Activated CD4-positive, alpha-beta memory T cell treated with anti-CD3 and anti-CD28 coated beads, Interleukin-2, amount 10 ng/mL, durations not matched to agents 7 days and 5 days (primary cell): ENCODE measurements at regions not wholly inside any gene's neighbourhood (a gene's known extent, or its start where the extent isn't known, plus 50 kb on each side); places are given as distances from the start of the nearest gene placed in this dataset.

Experiments used
- CTCF ChIA-PET: fragments of 350-600 bp; sonication (Branson Sonifier 250); formaldehyde crosslinking; loops from one replicate; lab custom pipeline; 2021; ENCODE audit warnings: antibody characterized with exemption, inconsistent platforms; lab: Charles Lee
- POLR2A ChIA-PET: fragments of 350-600 bp; sonication (Branson Sonifier 250); formaldehyde crosslinking; loops from one replicate; lab custom pipeline; 2021; ENCODE audit warnings: antibody characterized with exemption; lab: Charles Lee
- DNase-seq: peaks from one replicate; pipeline ENCODE4 v3.0.0-alpha.2; 2020
- H3K27ac Mint-ChIP-seq: one replicate; pipeline ENCODE4 v1.8.0; 2021; ENCODE audit warnings: mild to moderate bottlenecking, mixed read lengths
- H3K27me3 Mint-ChIP-seq: one replicate; pipeline ENCODE4 v1.8.0; 2021; ENCODE audit warnings: mixed read lengths
- H3K36me3 Mint-ChIP-seq: one replicate; pipeline ENCODE4 v1.8.0; 2021; ENCODE audit warnings: low read depth, mixed read lengths
- H3K4me1 Mint-ChIP-seq: one replicate; pipeline ENCODE4 v1.8.0; 2021; ENCODE audit warnings: mixed read lengths
- H3K4me3 Mint-ChIP-seq: one replicate; pipeline ENCODE4 v1.8.0; 2021; ENCODE audit warnings: mild to moderate bottlenecking, mixed read lengths
- H3K9me3 Mint-ChIP-seq: one replicate; pipeline ENCODE4 v1.8.0; 2021; ENCODE audit warnings: mixed read lengths

- Mint-ChIP-seq H3K27me3 (no peaks in the 10 kb centered on the region), H3K4me3 (no peak overlapping the region)
These were observed 78.2 kb upstream of the F3 start for GRCh38 chr1:94619731-94620130.

DNA sequence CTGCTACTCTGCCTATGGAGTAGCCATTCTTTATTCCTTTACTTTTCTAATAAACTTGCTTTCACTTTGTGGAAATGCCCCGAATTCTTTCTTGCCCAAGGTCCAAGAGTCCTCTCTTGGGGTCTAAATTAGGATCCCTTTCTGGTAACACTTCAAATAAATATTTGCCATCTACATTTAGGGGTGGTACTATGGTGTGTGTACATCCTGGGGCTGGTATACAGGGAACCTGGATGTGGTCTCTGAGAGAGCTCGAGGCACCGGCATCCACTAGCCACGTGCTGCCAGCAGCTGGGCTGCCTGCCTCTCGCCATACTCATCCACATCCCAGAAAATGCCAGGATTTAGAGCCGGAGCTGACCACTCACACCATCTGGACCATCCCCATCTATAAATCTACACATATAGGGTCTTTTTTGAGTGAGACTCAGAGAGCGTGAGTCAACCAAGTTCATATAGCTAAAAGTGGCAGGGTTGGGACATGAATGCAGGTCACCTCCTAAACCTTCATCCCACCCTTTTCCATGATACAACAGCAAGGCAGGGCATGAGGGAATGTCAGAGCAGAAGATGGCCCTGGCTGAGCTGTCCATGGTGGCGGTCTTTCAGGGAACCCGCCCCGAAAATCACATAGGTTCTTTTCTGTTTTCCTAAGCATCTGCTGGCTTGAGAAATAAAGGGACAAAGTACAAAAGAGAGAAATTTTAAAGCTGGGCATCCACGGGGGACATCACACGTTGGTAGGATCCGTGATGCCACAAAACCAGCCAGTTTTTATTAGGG, 76.6 kb upstream of the F3 start:
- H3K4me3 Mint-ChIP-seq: no peak overlapping the region

More at GRCh38 chr1:94619731-94620130, 78.2 kb upstream of the F3 start:
- H3K4me1 Mint-ChIP-seq: peaks cover 4% of the 10 kb centered on the region
- H3K9me3 Mint-ChIP-seq: peaks cover 6% of the 10 kb centered on the region
- no peaks in the 10 kb centered on the region for H3K36me3 Mint-ChIP-seq
- ChIA-PET POLR2A (no interaction called here), CTCF (no interaction called here)
- no peak for DNase-seq
- no peak overlapping the region for H3K27ac Mint-ChIP-seq

DNA sequence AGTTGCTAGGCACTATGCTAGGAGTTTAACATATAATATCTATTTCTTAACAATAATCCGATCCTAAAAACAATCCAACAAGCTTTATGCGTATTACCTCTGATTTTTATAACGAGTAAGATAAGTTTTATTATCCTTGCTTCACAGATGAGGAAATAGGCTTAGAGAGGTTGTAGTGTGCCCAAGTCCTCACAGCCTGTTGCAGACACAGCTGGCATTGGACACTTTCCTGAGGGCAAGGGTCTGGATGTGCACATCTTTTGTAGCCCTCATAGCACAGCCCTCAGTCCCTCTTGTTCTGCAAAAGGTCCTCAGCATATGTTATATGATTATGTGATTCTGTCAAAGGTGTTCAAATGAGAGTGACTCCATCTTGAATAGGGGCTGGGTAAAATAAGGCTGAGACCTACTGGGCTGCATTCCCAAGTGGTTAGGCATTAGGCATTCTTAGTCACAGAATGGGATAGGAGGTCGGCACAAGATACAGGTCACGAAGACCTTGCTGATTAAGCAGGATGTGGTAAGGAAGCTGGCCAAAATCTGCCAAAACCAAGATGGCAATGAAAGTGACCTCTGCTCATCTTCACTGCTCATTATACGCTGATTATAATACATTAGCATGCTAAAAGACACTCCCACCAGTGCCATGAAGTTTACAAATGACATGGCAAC, 75.7 kb upstream of the F3 start:
- DNase-seq: no peak
- CTCF ChIA-PET: no interaction called here
- POLR2A ChIA-PET: no interaction called here
- Mint-ChIP-seq H3K27ac (no peak overlapping the region), H3K36me3 (no peaks in the 10 kb centered on the region), H3K27me3 (no peaks in the 10 kb centered on the region), H3K4me1 (peaks cover 7% of the 10 kb centered on the region), H3K4me3 (no peak overlapping the region), H3K9me3 (peaks cover 6% of the 10 kb centered on the region)

More for the DNA sequence above, 76.6 kb upstream of the F3 start:
- ChIA-PET CTCF (no interaction called here), POLR2A (no interaction called here)
- no peaks in the 10 kb centered on the region for H3K36me3 Mint-ChIP-seq
- no peak for DNase-seq
- H3K4me1 Mint-ChIP-seq: peaks cover 5% of the 10 kb centered on the region
- no peak overlapping the region for H3K27ac Mint-ChIP-seq
- peaks cover 6% of the 10 kb centered on the region for H3K9me3 Mint-ChIP-seq
- H3K27me3 Mint-ChIP-seq: no peaks in the 10 kb centered on the region

DNA sequence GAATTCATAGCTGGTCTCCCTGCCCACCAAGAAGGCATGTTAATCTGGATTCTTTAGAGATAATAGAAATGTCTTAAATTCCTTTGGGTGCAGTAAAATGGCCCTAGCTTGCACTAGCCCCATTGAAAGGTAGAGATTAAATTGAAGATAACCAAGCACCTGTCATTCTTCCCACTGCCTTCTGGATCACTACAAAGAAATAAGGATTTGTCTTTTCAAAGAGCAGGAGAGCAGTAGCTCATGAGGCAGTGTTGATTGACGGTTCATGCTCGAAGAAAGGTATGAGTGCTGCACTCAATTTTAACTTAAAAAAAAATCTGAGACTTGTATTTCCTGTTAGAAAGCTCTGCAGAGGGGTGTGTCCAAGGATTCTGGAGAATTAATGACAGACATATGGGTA, 74.9 kb upstream of the F3 start:
- no peak for DNase-seq
- peaks cover 6% of the 10 kb centered on the region for H3K9me3 Mint-ChIP-seq
- H3K4me1 Mint-ChIP-seq: peaks cover 7% of the 10 kb centered on the region
- POLR2A ChIA-PET: no interaction called here
- H3K27me3 Mint-ChIP-seq: no peaks in the 10 kb centered on the region
- CTCF ChIA-PET: no interaction called here
- no peaks in the 10 kb centered on the region for H3K36me3 Mint-ChIP-seq
- H3K4me3 Mint-ChIP-seq: no peak overlapping the region
- H3K27ac Mint-ChIP-seq: no peak overlapping the region

- DNase-seq: no peak
- Mint-ChIP-seq H3K27me3 (peaks cover 3% of the 10 kb centered on the region), H3K9me3 (peaks cover 6% of the 10 kb centered on the region), H3K36me3 (no peaks in the 10 kb centered on the region), H3K4me3 (no peak overlapping the region), H3K4me1 (peaks cover 7% of the 10 kb centered on the region), H3K27ac (no peak overlapping the region)
- POLR2A ChIA-PET: no interaction called here
- CTCF ChIA-PET: no interaction called here
These were observed 73.4 kb upstream of the F3 start for GRCh38 chr1:94614996-94615395.

DNA sequence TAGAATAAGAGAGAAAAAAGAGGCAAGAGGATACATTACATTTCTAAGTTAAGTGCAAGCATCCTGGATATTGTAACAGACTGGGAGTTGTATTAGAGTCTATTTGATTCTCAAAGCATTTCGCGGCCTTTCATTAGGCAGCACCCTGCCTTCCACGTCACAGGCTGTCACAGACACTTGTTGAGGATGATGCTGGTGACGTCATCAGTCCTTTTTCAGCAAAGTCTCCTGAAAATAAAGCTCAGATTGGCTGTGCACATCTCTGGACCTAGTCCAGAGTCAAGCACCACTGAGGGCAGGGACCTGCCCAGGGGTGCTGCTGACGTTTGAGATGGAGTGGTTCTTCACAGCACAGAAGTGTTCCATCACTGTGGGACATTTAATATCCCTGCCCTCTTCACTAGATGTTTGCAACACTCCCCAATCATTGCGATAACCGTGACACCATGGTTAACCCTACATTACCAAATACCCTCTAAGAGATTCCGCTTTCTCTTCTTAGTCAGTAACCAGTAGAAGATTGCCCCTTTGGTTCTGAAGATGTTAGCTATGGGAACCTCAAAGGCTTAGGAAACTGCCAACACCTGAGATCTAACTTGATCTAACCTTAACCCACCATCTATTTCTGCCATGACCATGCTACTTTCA, 72.7 kb upstream of the F3 start:
- H3K27me3 Mint-ChIP-seq: peaks cover 3% of the 10 kb centered on the region
- no peak overlapping the region for H3K4me3 Mint-ChIP-seq
- H3K27ac Mint-ChIP-seq: no peak overlapping the region
- H3K4me1 Mint-ChIP-seq: peaks cover 7% of the 10 kb centered on the region
- no peaks in the 10 kb centered on the region for H3K36me3 Mint-ChIP-seq
- CTCF ChIA-PET: no interaction called here
- peaks cover 6% of the 10 kb centered on the region for H3K9me3 Mint-ChIP-seq
- no peak for DNase-seq
- POLR2A ChIA-PET: no interaction called here

GRCh38 chr1:94612525-94613204, 71.1 kb upstream of the F3 start:
- no peak for DNase-seq
- Mint-ChIP-seq H3K36me3 (no peaks in the 10 kb centered on the region), H3K27ac (no peak overlapping the region), H3K9me3 (no peaks in the 10 kb centered on the region), H3K4me3 (no peak overlapping the region), H3K27me3 (peaks cover 3% of the 10 kb centered on the region), H3K4me1 (peaks cover 7% of the 10 kb centered on the region)
- ChIA-PET CTCF (no interaction called here), POLR2A (no interaction called here)

DNA sequence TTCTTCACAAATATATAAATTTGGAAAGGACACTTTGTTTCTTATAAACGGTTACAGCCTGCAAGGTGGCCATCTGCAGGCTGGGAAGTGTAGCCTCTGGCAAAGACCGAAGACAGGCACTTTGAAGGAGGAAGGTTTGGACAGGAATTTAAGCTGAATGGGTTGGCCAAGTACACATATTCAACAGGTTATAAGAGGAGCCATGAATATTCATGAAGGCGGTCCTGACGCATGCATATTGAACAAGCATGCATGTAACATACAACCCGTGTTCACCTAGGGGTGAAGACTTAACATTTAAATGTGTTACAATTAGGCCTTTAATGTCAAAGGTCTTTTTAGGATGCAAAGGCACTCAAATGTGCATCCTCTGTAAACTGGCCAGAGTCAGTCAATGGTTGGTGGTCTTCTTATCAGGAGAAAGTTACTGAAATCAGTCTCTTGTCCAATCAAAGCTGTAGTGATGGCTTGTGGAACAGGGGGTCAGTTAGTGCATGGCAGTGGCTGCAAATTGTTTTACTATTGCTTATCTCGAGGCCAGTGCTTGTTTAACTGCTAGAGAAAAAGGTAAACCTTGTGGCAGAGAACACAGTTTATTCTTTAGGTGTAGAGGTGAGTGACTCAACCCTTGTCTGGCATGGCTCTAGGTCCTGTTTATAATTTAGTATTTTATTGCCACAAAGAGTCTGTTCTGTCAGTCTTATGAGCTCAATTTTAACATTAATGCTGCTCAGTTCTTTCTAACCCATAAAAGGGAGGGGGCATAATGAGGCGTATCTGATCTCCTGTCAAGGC, 70.3 kb upstream of the F3 start:
- no peak overlapping the region for H3K27ac Mint-ChIP-seq
- ChIA-PET POLR2A (no interaction called here), CTCF (no interaction called here)
- H3K27me3 Mint-ChIP-seq: peaks cover 3% of the 10 kb centered on the region
- no peak for DNase-seq
- H3K4me3 Mint-ChIP-seq: no peak overlapping the region
- no peaks in the 10 kb centered on the region for H3K36me3 Mint-ChIP-seq
- H3K9me3 Mint-ChIP-seq: no peaks in the 10 kb centered on the region
- peaks cover 7% of the 10 kb centered on the region for H3K4me1 Mint-ChIP-seq

DNA sequence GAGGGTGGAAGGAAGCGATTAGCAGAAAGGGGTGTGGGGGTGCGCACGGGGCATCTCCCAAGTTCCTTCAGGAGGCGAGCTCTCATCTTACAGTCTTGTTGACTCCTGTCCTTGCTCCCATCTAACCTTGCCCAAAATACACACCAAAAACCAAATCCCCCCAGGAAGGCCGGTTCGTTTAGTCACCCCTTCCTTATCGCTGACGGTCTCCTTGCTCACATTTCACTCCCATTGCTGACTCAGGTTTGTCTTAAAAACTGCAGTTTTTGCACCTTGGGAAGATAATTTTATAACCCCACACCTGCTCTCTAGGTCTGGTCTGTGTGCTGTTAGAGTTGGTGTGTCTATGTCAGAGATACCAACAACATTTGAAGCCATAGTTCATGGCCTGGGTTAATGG, 68.1 kb upstream of the F3 start:
- no peak overlapping the region for H3K27ac Mint-ChIP-seq
- H3K36me3 Mint-ChIP-seq: no peaks in the 10 kb centered on the region
- ChIA-PET CTCF (no interaction called here), POLR2A (no interaction called here)
- no peak overlapping the region for H3K4me3 Mint-ChIP-seq
- no peak for DNase-seq
- H3K27me3 Mint-ChIP-seq: peaks cover 4% of the 10 kb centered on the region
- H3K4me1 Mint-ChIP-seq: peaks cover 2% of the 10 kb centered on the region
- no peaks in the 10 kb centered on the region for H3K9me3 Mint-ChIP-seq

GRCh38 chr1:94608852-94609530, 67.4 kb upstream of the F3 start:
- no peak for DNase-seq
- CTCF ChIA-PET: no interaction called here
- Mint-ChIP-seq H3K4me3 (no peak overlapping the region), H3K27me3 (peaks cover 5% of the 10 kb centered on the region), H3K4me1 (peaks cover 2% of the 10 kb centered on the region), H3K27ac (no peak overlapping the region), H3K36me3 (no peaks in the 10 kb centered on the region), H3K9me3 (no peaks in the 10 kb centered on the region)
- POLR2A ChIA-PET: no interaction called here

DNA sequence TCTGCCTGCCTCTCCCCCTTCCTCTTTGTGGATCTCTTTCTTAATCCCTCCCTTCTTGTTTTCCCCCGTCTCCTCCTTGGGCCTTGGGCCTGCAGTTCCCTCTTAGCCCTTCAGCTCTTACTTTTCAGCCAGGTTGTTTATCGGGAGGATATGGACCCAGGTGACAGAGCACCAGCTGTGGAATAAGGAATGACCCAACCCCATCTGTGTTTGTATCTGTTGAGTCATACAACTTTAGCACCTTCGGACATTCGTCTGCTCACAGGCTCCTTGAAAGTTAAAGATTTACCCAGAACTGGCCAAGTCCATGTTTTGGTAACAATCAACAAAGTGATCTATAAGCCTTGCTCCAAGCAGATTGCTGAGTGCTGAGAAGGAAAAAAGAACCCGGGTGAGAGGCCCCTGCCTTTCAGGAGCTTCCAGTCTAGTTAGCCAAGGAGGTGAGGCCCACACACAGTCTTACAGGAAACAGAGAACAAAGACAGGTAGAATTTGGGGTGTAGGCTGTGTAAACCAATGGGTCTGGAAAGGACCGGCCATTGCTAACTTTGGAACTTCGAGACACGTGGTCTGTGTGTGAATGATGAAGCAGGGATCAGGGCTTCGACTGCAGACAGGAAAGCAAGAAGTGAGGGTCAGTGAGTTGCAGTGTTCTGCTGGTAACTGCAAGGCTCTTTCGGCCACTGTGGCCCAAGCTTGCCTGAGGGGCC, 66.7 kb upstream of the F3 start:
- Mint-ChIP-seq H3K36me3 (no peaks in the 10 kb centered on the region), H3K4me1 (peaks cover 7% of the 10 kb centered on the region), H3K27ac (no peak overlapping the region), H3K9me3 (no peaks in the 10 kb centered on the region), H3K27me3 (peaks cover 12% of the 10 kb centered on the region), H3K4me3 (no peak overlapping the region)
- CTCF ChIA-PET: no interaction called here
- POLR2A ChIA-PET: no interaction called here
- no peak for DNase-seq

- Mint-ChIP-seq H3K27me3 (peaks cover 13% of the 10 kb centered on the region), H3K4me1 (peaks cover 14% of the 10 kb centered on the region), H3K36me3 (no peaks in the 10 kb centered on the region), H3K27ac (no peak overlapping the region), H3K4me3 (no peak overlapping the region), H3K9me3 (no peaks in the 10 kb centered on the region)
- CTCF ChIA-PET: no interaction called here
- no peak for DNase-seq
- POLR2A ChIA-PET: no interaction called here
These were observed 65.8 kb upstream of the F3 start for GRCh38 chr1:94607398-94607797.
